Osteocyte (in vitro differentiated cells): ENCODE measurements at regions not wholly inside any gene's neighbourhood (a gene's known extent, or its start where the extent isn't known, plus 50 kb on each side); places are given as distances from the start of the nearest gene placed in this dataset.

Experiments
- DNase-seq: peaks from one replicate; pipeline ENCODE4 v3.0.0; 2021; ENCODE audit warnings: mixed read lengths; ENCODE audit not compliant: unreplicated experiment; ENCODE audit errors: extremely low spot score
- H3K27ac Mint-ChIP-seq: one replicate; pipeline ENCODE4 v1.8.0; 2021; ENCODE audit warnings: mild to moderate bottlenecking, mixed read lengths; ENCODE audit not compliant: unreplicated experiment
- H3K27me3 Mint-ChIP-seq: one replicate; pipeline ENCODE4 v1.8.0; 2021; ENCODE audit warnings: mixed read lengths; ENCODE audit not compliant: unreplicated experiment
- H3K36me3 Mint-ChIP-seq: one replicate; pipeline ENCODE4 v1.8.0; 2021; ENCODE audit warnings: mixed read lengths; ENCODE audit not compliant: unreplicated experiment
- H3K4me1 Mint-ChIP-seq: one replicate; pipeline ENCODE4 v1.8.0; 2021; ENCODE audit warnings: mixed read lengths; ENCODE audit not compliant: unreplicated experiment
- H3K4me3 Mint-ChIP-seq: one replicate; pipeline ENCODE4 v1.8.0; 2021; ENCODE audit warnings: mild to moderate bottlenecking, moderate library complexity, mixed read lengths; ENCODE audit not compliant: unreplicated experiment
- H3K9me3 Mint-ChIP-seq: one replicate; pipeline ENCODE4 v1.8.0; 2021; ENCODE audit warnings: mixed read lengths; ENCODE audit not compliant: unreplicated experiment
- CTCF ChIP-seq: fragments of 200-600 bp; sonication (generic); IDR thresholded peaks from 2 replicates; pipeline ENCODE4 v1.5.0; 2021; ENCODE audit warnings: antibody characterized with exemption, mild to moderate bottlenecking, moderate library complexity

GRCh38 chr5:88109818-88110217 lies 158.8 kb downstream of the TMEM161B start:
- Mint-ChIP-seq H3K27ac (no peak overlapping the region), H3K9me3 (no peaks in the 10 kb centered on the region), H3K4me1 (no peaks in the 10 kb centered on the region), H3K4me3 (no peak overlapping the region), H3K36me3 (no peaks in the 10 kb centered on the region), H3K27me3 (no peaks in the 10 kb centered on the region)
- DNase-seq: no peak
- TF ChIP-seq CTCF: no peak

DNA sequence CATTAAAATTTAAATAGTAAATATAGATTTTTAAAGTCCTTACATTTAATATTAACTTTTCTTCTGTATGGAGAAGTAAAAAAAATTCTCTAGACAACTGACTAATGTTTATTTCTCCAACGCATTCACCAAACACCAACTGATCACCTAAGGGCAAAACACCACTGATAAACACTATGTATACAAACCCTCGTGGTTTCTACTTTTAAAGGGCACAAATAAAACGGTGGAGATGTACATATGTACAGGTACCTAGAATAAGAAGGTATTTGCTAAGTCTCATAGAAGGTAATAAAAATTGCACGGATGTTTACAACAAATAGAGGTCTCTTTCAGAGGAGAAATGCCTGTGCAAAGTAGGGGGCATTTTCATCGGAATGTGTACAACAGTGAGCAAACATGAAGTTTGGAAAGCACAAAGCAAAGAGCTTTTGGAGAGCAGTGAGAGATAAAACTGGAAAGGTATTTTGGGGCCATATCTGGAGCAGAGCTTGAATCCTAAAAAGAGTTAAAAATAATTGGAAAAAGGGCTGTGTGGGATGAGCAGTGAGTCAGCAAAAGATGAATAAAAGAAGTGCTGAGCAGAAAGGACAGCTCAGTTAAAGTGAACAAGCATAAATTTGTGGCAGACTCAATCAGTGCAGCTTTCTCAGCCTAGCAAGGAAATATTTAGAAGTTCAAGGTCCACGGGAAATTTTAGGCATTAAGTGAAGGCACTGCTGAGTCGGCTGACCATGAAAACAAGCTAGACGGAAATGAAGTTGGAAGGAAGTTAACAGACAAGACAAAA lies 160.0 kb downstream of the TMEM161B start:
- DNase-seq: no peak
- no peaks in the 10 kb centered on the region for H3K4me1 Mint-ChIP-seq
- H3K9me3 Mint-ChIP-seq: no peaks in the 10 kb centered on the region
- TF ChIP-seq CTCF: no peak
- no peaks in the 10 kb centered on the region for H3K27me3 Mint-ChIP-seq
- H3K27ac Mint-ChIP-seq: no peak overlapping the region
- H3K36me3 Mint-ChIP-seq: no peaks in the 10 kb centered on the region
- no peak overlapping the region for H3K4me3 Mint-ChIP-seq

GRCh38 chr5:88094906-88095496 lies 173.6 kb downstream of the TMEM161B start:
- TF ChIP-seq CTCF: no peak
- no peaks in the 10 kb centered on the region for H3K27me3 Mint-ChIP-seq
- no peaks in the 10 kb centered on the region for H3K4me1 Mint-ChIP-seq
- H3K4me3 Mint-ChIP-seq: no peak overlapping the region
- H3K36me3 Mint-ChIP-seq: no peaks in the 10 kb centered on the region
- no peak overlapping the region for H3K27ac Mint-ChIP-seq
- H3K9me3 Mint-ChIP-seq: no peaks in the 10 kb centered on the region
- DNase-seq: no peak

DNA sequence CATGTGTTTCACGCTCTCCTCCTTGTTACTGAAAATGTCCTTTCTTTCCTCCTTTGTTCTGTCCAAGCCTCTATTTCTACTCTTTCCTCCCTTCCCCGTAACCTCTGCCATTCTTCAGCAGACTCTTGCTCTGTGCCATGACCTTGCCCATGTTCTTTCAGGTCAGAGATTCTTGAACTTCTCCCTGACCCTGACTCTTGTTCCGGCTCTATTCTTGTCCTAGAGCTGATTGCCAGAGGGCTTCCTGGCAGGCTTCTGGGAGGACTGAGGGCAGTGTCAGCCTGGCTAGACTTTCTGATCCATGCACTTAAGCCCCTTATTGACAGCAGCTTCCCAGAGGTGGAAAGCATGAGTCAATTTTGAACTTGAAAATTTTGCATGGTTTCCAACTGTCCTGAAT lies 174.2 kb downstream of the TMEM161B start:
- no peak for TF ChIP-seq CTCF
- Mint-ChIP-seq H3K4me1 (no peaks in the 10 kb centered on the region), H3K27ac (no peak overlapping the region), H3K4me3 (no peak overlapping the region), H3K9me3 (no peaks in the 10 kb centered on the region), H3K27me3 (peaks cover 3% of the 10 kb centered on the region), H3K36me3 (no peaks in the 10 kb centered on the region)
- no peak for DNase-seq

DNA sequence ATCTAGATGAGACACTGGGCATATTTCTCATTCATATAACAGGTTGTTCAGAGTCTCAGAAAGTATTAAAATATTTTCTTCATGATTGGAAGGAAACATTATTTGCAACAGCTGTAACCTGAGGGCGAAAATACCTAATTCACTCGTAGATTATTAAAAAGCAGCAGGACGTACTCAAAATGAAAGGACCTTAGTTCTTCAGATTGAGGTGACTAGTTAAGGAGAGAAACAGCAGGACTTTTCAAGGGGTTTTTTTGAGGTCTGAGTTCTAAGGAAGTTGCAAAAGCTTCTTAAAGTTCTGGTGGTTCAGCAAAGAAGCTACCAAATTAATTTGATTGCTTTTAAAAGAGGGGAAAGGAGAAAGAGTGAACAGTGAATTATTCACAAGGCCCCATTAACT lies 174.9 kb downstream of the TMEM161B start:
- TF ChIP-seq CTCF: no peak
- no peaks in the 10 kb centered on the region for H3K4me1 Mint-ChIP-seq
- DNase-seq: no peak
- H3K27ac Mint-ChIP-seq: no peak overlapping the region
- H3K4me3 Mint-ChIP-seq: no peak overlapping the region
- no peaks in the 10 kb centered on the region for H3K36me3 Mint-ChIP-seq
- no peaks in the 10 kb centered on the region for H3K9me3 Mint-ChIP-seq
- peaks cover 3% of the 10 kb centered on the region for H3K27me3 Mint-ChIP-seq
